Astrocyte (in vitro differentiated cells and primary cell): ENCODE measurements at regions not wholly inside any gene's neighbourhood (a gene's known extent, or its start where the extent isn't known, plus 50 kb on each side); places are given as distances from the start of the nearest gene placed in this dataset.

Experiments
- DNase-seq: peaks from one replicate; pipeline ENCODE4 v3.0.0-alpha.2; 2010; ENCODE audit warnings: low read depth
- FAIRE-seq: peaks from 2 replicates; lab custom pipeline; 2011; peaks lifted over from hg19 to GRCh38; lab: Jason Lieb, UNC
- H2AFZ ChIP-seq: 2 replicates; pipeline ENCODE4 v1.6.0; 2012; ENCODE audit warnings: low read depth, low read length, inconsistent platforms
- H3K27ac ChIP-seq: 2 replicates; pipeline ENCODE4 v1.5.1; 2011; ENCODE audit warnings: low read depth, low read length, inconsistent platforms
- H3K27me3 ChIP-seq: 2 replicates; pipeline ENCODE4 v1.6.0; 2011; ENCODE audit warnings: low read length, inconsistent platforms; ENCODE audit not compliant: insufficient read depth
- H3K36me3 ChIP-seq: 2 replicates; pipeline ENCODE4 v1.5.1; 2011; ENCODE audit warnings: low read length, inconsistent platforms; ENCODE audit not compliant: insufficient read depth
- H3K4me1 ChIP-seq: 2 replicates; pipeline ENCODE4 v1.5.1; 2011; ENCODE audit warnings: low read length, inconsistent platforms; ENCODE audit not compliant: insufficient read depth
- H3K4me2 ChIP-seq: 2 replicates; pipeline ENCODE4 v1.6.0; 2012; ENCODE audit warnings: low read length, inconsistent platforms
- H3K4me3 ChIP-seq: 2 replicates; pipeline ENCODE4 v1.5.1; 2011; ENCODE audit warnings: low read depth, mild to moderate bottlenecking, low read length, inconsistent platforms; ENCODE audit not compliant: insufficient read depth
- H3K79me2 ChIP-seq: 2 replicates; pipeline ENCODE4 v1.6.0; 2012; ENCODE audit warnings: mild to moderate bottlenecking, low read length, inconsistent platforms; ENCODE audit not compliant: insufficient read depth
- H3K9ac ChIP-seq: 2 replicates; pipeline ENCODE4 v1.6.0; 2012; ENCODE audit warnings: mild to moderate bottlenecking, low read length, inconsistent platforms
- H3K9me3 ChIP-seq: 2 replicates; pipeline ENCODE4 v1.5.1; 2012; ENCODE audit warnings: low read depth, mild to moderate bottlenecking, low read length, inconsistent platforms; ENCODE audit not compliant: insufficient read depth
- H4K20me1 ChIP-seq: 2 replicates; pipeline ENCODE4 v1.6.0; 2012; ENCODE audit warnings: low read length, inconsistent platforms; ENCODE audit not compliant: insufficient read depth
- H3K27ac Mint-ChIP-seq: one replicate; pipeline ENCODE4 v1.8.0; 2021; ENCODE audit warnings: mild to moderate bottlenecking, mixed read lengths; ENCODE audit not compliant: unreplicated experiment
- H3K27me3 Mint-ChIP-seq: one replicate; pipeline ENCODE4 v1.8.0; 2021; ENCODE audit warnings: low read depth, mixed read lengths; ENCODE audit not compliant: unreplicated experiment
- H3K36me3 Mint-ChIP-seq: one replicate; pipeline ENCODE4 v1.8.0; 2021; ENCODE audit warnings: low read depth, mixed read lengths; ENCODE audit not compliant: unreplicated experiment
- H3K4me1 Mint-ChIP-seq: one replicate; pipeline ENCODE4 v1.8.0; 2021; ENCODE audit warnings: low read depth, mixed read lengths; ENCODE audit not compliant: unreplicated experiment
- H3K4me3 Mint-ChIP-seq: one replicate; pipeline ENCODE4 v1.8.0; 2021; ENCODE audit warnings: mild to moderate bottlenecking, moderate library complexity, mixed read lengths; ENCODE audit not compliant: unreplicated experiment
- H3K9me3 Mint-ChIP-seq: one replicate; pipeline ENCODE4 v1.8.0; 2021; ENCODE audit warnings: mild to moderate bottlenecking, mixed read lengths; ENCODE audit not compliant: unreplicated experiment
- EZH2 ChIP-seq: IDR thresholded peaks from 2 replicates; pipeline ENCODE4 v1.6.1; 2012; ENCODE audit warnings: mild to moderate bottlenecking, low read length, inconsistent platforms; ENCODE audit not compliant: insufficient read depth
- TF ChIP-seq, protein P1 (sequence below): IDR thresholded peaks from 2 replicates; pipeline ENCODE4 v1.5.1; 2011; ENCODE audit warnings: low read depth, mild to moderate bottlenecking, inconsistent platforms, low read length, moderate library complexity; ENCODE audit not compliant: insufficient read depth

DNA sequence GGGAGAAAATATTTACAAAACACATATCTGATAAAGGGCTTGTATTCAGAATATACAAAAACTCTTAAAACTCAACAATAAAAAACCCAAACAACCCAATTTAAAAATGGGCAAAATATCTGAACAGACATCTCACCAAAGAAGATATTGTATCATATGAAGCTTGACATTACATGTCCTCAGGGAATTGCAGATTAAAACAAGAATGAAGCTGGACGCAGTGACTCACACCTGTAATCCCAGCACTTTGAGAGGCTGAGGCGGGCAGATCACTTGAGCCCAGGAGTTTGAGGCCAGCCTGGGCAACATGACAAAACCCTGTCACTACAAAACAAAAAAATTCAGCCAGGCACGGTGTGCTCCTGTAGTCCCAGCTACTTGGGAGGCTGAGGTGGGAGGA lies 135.4 kb upstream of the AKIRIN2 start:
- no peaks in the 10 kb centered on the region for H4K20me1 ChIP-seq
- Mint-ChIP-seq H3K27me3 (peaks cover 4% of the 10 kb centered on the region), H3K4me1 (no peaks in the 10 kb centered on the region), H3K36me3 (no peaks in the 10 kb centered on the region), H3K27ac (no peak overlapping the region), H3K4me3 (no peak overlapping the region), H3K9me3 (peaks cover 3% of the 10 kb centered on the region)
- no peak overlapping the region for H3K9ac ChIP-seq
- H2AFZ ChIP-seq, result no peak overlapping the region
- H3K27me3 ChIP-seq, result no peaks in the 10 kb centered on the region
- no peak for FAIRE-seq
- DNase-seq, result no peak
- no peak overlapping the region for H3K27ac ChIP-seq
- H3K36me3 ChIP-seq, result no peaks in the 10 kb centered on the region
- H3K4me1 ChIP-seq, result no peaks in the 10 kb centered on the region
- TF ChIP-seq, protein P1, sequence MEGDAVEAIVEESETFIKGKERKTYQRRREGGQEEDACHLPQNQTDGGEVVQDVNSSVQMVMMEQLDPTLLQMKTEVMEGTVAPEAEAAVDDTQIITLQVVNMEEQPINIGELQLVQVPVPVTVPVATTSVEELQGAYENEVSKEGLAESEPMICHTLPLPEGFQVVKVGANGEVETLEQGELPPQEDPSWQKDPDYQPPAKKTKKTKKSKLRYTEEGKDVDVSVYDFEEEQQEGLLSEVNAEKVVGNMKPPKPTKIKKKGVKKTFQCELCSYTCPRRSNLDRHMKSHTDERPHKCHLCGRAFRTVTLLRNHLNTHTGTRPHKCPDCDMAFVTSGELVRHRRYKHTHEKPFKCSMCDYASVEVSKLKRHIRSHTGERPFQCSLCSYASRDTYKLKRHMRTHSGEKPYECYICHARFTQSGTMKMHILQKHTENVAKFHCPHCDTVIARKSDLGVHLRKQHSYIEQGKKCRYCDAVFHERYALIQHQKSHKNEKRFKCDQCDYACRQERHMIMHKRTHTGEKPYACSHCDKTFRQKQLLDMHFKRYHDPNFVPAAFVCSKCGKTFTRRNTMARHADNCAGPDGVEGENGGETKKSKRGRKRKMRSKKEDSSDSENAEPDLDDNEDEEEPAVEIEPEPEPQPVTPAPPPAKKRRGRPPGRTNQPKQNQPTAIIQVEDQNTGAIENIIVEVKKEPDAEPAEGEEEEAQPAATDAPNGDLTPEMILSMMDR, result no peak
- no peak for TF ChIP-seq EZH2
- no peaks in the 10 kb centered on the region for H3K79me2 ChIP-seq
- H3K9me3 ChIP-seq, result no peaks in the 10 kb centered on the region
- H3K4me3 ChIP-seq, result no peak overlapping the region
- no peak overlapping the region for H3K4me2 ChIP-seq

DNA sequence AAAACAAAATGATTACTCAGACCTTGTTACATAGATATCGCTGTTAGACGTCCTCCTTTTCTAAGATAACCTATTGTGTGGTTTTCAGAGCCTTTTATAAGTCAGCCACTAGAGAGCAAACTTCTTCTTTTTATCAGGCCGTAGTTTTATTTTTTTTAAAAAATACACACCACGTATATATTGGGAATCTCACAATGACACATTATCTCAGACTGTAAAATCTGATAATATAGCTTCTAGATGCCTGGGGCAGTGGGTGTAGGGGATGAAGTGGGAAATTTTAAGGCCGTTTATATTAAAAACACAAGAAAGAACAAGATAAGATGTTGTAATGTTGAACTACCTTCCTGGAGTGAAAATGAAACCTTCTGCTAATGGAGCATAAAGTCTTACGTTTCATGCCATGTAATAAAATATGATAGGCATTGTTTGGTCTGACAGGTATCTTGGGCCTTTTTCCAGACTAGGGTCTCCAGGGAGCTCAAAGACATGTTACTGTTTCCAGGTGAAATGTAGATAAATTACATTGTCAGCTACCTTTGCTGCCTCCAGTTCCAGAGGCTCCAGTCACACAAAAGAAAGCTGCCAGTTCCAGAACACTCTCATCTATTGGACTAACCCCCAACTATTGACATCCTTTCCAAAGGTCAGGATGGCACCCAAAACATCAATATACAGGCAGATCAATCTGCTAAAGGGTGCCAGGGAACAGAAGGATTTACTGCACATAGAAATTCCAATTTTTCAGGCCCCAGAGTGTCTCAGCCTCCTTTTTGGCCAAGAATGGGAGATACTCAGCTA lies 130.2 kb upstream of the AKIRIN2 start:
- TF ChIP-seq EZH2, result no peak
- TF ChIP-seq, protein P1, result peak; percentile 42
- Mint-ChIP-seq H3K9me3 (peaks cover 6% of the 10 kb centered on the region), H3K4me3 (no peak overlapping the region), H3K36me3 (no peaks in the 10 kb centered on the region), H3K27me3 (peaks cover 8% of the 10 kb centered on the region), H3K4me1 (no peaks in the 10 kb centered on the region), H3K27ac (no peak overlapping the region)
- no peaks in the 10 kb centered on the region for H3K79me2 ChIP-seq
- no peaks in the 10 kb centered on the region for H3K36me3 ChIP-seq
- H3K9ac ChIP-seq, result peak overlapping the region; percentile 59
- DNase-seq (peak; percentile 19), FAIRE-seq (no peak)
- no peak overlapping the region for H3K27ac ChIP-seq
- peak overlapping the region; percentile 41 for H3K4me3 ChIP-seq
- no peaks in the 10 kb centered on the region for H3K27me3 ChIP-seq
- H3K9me3 ChIP-seq, result no peaks in the 10 kb centered on the region
- H3K4me1 ChIP-seq, result no peaks in the 10 kb centered on the region
- H2AFZ ChIP-seq, result peak overlapping the region; percentile 65
- no peaks in the 10 kb centered on the region for H4K20me1 ChIP-seq
- H3K4me2 ChIP-seq, result peak overlapping the region; percentile 82

DNA sequence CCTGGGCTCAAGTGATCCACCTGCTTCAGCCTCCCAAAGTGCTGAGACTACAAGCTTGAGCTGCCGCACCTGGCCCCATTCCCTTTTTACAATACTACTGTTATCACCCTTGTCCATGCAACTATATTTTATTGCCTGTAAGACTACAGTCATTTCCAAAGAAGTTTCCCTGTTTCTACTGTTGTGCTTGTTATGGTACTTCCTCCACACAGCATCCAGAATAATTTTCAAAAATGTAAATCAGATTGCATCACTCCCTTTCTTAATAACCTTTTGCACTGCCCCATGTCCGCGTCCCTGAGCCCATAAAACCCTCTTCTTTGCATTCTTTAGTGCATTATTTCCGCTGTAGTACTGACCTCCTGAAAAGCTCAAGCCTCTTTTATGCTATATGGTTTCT lies 128.9 kb upstream of the AKIRIN2 start:
- H3K36me3 Mint-ChIP-seq, result no peaks in the 10 kb centered on the region

More for the DNA sequence above, 128.9 kb upstream of the AKIRIN2 start:
- peaks cover 6% of the 10 kb centered on the region for H3K9me3 Mint-ChIP-seq
- H3K79me2 ChIP-seq, result no peaks in the 10 kb centered on the region
- no peak overlapping the region for H3K27ac Mint-ChIP-seq
- H3K27ac ChIP-seq, result no peak overlapping the region
- peaks cover 10% of the 10 kb centered on the region for H3K27me3 Mint-ChIP-seq
- H2AFZ ChIP-seq, result no peak overlapping the region
- H3K36me3 ChIP-seq, result no peaks in the 10 kb centered on the region
- no peaks in the 10 kb centered on the region for H3K9me3 ChIP-seq
- no peaks in the 10 kb centered on the region for H4K20me1 ChIP-seq
- H3K4me2 ChIP-seq, result no peak overlapping the region
- DNase-seq (no peak), FAIRE-seq (no peak)
- no peak overlapping the region for H3K9ac ChIP-seq
- no peaks in the 10 kb centered on the region for H3K4me1 ChIP-seq
- TF ChIP-seq, protein P1, result no peak
- TF ChIP-seq EZH2, result no peak
- H3K4me3 ChIP-seq, result no peak overlapping the region
- no peak overlapping the region for H3K4me3 Mint-ChIP-seq
- H3K27me3 ChIP-seq, result no peaks in the 10 kb centered on the region
- H3K4me1 Mint-ChIP-seq, result no peaks in the 10 kb centered on the region
